Spinal cord (tissue), 9 donors: ENCODE measurements at regions not wholly inside any gene's neighbourhood (a gene's known extent, or its start where the extent isn't known, plus 50 kb on each side); places are given as distances from the start of the nearest gene placed in this dataset.

Source experiments
- DNase-seq, 6 donors: peaks; one replicate each; pipeline versions ENCODE4 v3.0.0 to v3.0.0-alpha.2; 2013 to 2015; ENCODE audit warnings: low spot score in 6 of 6, low read depth in 4 of 6
- H3K27ac ChIP-seq: one replicate; pipeline ENCODE4 v1.5.1; 2013; ENCODE audit warnings: low read depth, low read length, control low read depth
- H3K27me3 ChIP-seq: one replicate; pipeline ENCODE4 v1.6.1; 2013; ENCODE audit warnings: low read length; ENCODE audit not compliant: control insufficient read depth, insufficient read depth
- H3K36me3 ChIP-seq: one replicate; pipeline ENCODE4 v1.6.1; 2013; ENCODE audit warnings: low read length; ENCODE audit not compliant: control insufficient read depth, insufficient read depth
- H3K4me1 ChIP-seq: one replicate; pipeline ENCODE4 v1.6.1; 2013; ENCODE audit warnings: low read length; ENCODE audit not compliant: control insufficient read depth, insufficient read depth
- H3K4me3 ChIP-seq: one replicate; pipeline ENCODE4 v1.5.1; 2013; ENCODE audit warnings: low read depth, low read length, control low read depth
- H3K9me3 ChIP-seq: one replicate; pipeline ENCODE4 v1.6.1; 2013; ENCODE audit warnings: low read length; ENCODE audit not compliant: control insufficient read depth, insufficient read depth
- WGBS: methylation state at CpG from one replicate; pipeline ENCODE4 v1.1.5; 2013; ENCODE audit warnings: missing lambda C conversion rate; ENCODE audit not compliant: insufficient coverage; 5-methylcytosine and 5-hydroxymethylcytosine counted together
- donor health status: healthy.

- peak in 1 of 6 donors; percentile 41 for DNase-seq
- no peaks in the 10 kb centered on the region for H3K27me3 ChIP-seq
- no peak overlapping the region for H3K27ac ChIP-seq
- no peaks in the 10 kb centered on the region for H3K36me3 ChIP-seq
- no peak overlapping the region for H3K4me3 ChIP-seq
- H3K4me1 ChIP-seq = no peaks in the 10 kb centered on the region
- H3K9me3 ChIP-seq = no peaks in the 10 kb centered on the region
These were observed 319.9 kb upstream of the ADAMTS5 start for GRCh38 chr21:27286760-27287159.

GRCh38 chr21:27277110-27277509 lies 310.2 kb upstream of the ADAMTS5 start:
- Histone ChIP-seq H3K27me3 (no peaks in the 10 kb centered on the region), H3K27ac (no peak overlapping the region), H3K4me3 (no peak overlapping the region), H3K4me1 (no peaks in the 10 kb centered on the region), H3K36me3 (no peaks in the 10 kb centered on the region), H3K9me3 (no peaks in the 10 kb centered on the region)
- DNase-seq = no peak

DNA sequence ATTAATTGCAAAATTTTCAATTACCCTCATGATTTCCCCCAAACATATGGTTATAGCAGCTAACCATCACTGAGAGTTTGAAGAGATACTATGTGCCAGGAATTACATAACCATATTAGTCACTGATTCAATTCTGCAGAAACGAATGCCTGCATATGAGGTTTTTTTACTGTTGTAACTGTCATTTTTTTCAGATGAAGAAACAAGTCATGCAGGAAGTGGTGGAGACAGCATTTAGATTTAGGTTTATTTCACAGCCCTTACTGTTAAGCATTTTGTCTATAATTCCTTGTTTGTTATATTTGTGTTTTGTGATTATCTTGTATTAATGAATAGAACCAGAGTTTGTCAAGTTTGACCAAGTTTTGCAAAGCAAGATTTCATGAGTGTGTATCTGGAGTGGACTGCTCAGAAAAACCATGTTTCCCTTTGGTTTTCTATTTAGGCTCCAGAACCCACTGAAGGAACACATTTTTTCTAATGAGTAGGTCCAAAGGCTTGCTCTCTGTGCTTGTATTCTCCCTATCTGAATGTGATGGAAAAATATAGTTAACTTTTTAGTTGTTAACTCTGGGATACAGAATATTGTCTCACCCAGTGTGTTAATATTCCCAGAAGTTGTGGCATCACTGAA lies 308.5 kb upstream of the ADAMTS5 start:
- H3K9me3 ChIP-seq = no peaks in the 10 kb centered on the region
- no peak for DNase-seq
- H3K4me3 ChIP-seq = no peak overlapping the region
- H3K36me3 ChIP-seq = no peaks in the 10 kb centered on the region
- no peaks in the 10 kb centered on the region for H3K27me3 ChIP-seq
- H3K4me1 ChIP-seq = no peaks in the 10 kb centered on the region
- no CpG with 5 or more reads among the region's 1 CpG for WGBS
- no peak overlapping the region for H3K27ac ChIP-seq

- no peaks in the 10 kb centered on the region for H3K27me3 ChIP-seq
- H3K27ac ChIP-seq = no peak overlapping the region
- H3K36me3 ChIP-seq = no peaks in the 10 kb centered on the region
- no peaks in the 10 kb centered on the region for H3K4me1 ChIP-seq
- no peak overlapping the region for H3K4me3 ChIP-seq
- H3K9me3 ChIP-seq = no peaks in the 10 kb centered on the region
- DNase-seq = no peak
These were observed 302.8 kb upstream of the ADAMTS5 start for GRCh38 chr21:27269644-27270043.

GRCh38 chr21:27268290-27268689 lies 301.4 kb upstream of the ADAMTS5 start:
- Histone ChIP-seq H3K9me3 (no peaks in the 10 kb centered on the region), H3K27ac (peak overlapping the region; percentile 12), H3K4me3 (no peak overlapping the region), H3K36me3 (no peaks in the 10 kb centered on the region), H3K4me1 (no peaks in the 10 kb centered on the region), H3K27me3 (no peaks in the 10 kb centered on the region)
- DNase-seq = no peak
- WGBS = no CpG with 5 or more reads among the region's 2 CpGs

DNA sequence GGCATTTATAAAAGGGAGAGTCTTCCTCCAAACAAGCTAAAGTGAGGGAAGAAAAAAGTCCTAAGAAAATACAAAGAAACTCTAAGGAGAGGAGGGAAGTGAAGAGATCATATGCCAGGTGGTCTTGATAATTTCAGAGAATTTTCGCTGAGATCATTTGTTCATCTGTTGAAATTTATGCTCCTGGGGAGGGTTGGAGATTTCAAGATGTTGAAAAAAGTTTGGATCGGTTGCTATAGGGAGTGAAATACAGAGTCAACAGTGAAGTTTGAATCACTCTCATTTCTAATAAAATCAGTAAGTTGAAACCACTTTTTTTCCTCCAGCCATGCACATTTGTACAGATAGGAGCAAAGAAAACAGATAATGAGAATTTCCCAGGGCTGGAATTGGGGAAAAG lies 299.1 kb upstream of the ADAMTS5 start:
- H3K36me3 ChIP-seq = no peaks in the 10 kb centered on the region
- H3K4me1 ChIP-seq = no peaks in the 10 kb centered on the region
- DNase-seq = peak in 1 of 6 donors; percentile 17
- no peaks in the 10 kb centered on the region for H3K9me3 ChIP-seq
- no peak overlapping the region for H3K4me3 ChIP-seq
- 100% methylated on average over 1 of the region's 2 CpGs for WGBS
- H3K27me3 ChIP-seq = no peaks in the 10 kb centered on the region
- H3K27ac ChIP-seq = no peak overlapping the region

DNA sequence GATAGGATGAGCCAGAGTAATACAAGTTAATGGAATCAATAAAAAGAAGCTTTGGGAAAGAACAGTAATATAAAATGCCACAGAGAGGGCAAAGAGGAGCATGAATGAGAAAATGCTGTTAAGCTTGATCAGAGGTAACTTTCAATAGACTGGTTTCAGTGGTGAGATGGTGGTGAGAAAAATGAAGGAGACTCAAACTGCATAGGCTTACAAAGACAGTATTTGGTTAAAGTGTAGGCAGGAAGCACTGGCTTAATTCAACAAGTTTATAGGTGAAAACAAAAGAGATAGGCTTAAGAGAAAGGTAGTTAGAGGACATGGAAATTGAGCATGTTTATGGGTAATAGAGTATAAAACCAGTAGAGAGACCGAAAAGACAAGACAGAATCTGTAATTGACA lies 298.6 kb upstream of the ADAMTS5 start:
- no peaks in the 10 kb centered on the region for H3K27me3 ChIP-seq
- H3K36me3 ChIP-seq = no peaks in the 10 kb centered on the region
- H3K4me3 ChIP-seq = no peak overlapping the region
- WGBS = no CpG with 5 or more reads among the region's 1 CpG
- H3K4me1 ChIP-seq = no peaks in the 10 kb centered on the region
- H3K27ac ChIP-seq = no peak overlapping the region
- no peak for DNase-seq
- no peaks in the 10 kb centered on the region for H3K9me3 ChIP-seq

- WGBS = no CpG with 5 or more reads among the region's 2 CpGs
These were observed 294.8 kb upstream of the ADAMTS5 start for GRCh38 chr21:27261676-27262075.

DNA sequence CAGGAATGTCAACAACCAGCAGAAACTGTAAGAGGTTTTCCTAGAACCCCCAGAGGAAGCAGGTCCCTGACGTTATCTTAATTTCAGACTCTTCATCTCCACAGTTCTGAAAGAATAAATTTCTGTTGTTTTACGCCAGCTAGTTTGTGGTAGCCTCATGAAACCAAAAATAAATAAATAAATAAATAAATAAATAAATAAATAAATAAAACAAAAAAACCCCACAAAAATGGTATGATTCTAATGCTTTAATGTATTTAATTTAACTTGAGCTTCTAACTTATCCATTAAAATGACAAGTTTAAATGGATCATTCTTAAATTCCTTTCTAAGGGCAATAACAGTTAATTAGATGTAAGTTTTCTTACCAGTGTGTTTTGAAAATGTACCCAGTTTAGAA lies 293.8 kb upstream of the ADAMTS5 start:
- DNase-seq = no peak
- Histone ChIP-seq H3K36me3 (no peaks in the 10 kb centered on the region), H3K27me3 (no peaks in the 10 kb centered on the region), H3K27ac (no peak overlapping the region), H3K4me3 (no peak overlapping the region), H3K9me3 (no peaks in the 10 kb centered on the region), H3K4me1 (no peaks in the 10 kb centered on the region)
- 100% methylated on average over 1 of the region's 2 CpGs for WGBS

More at GRCh38 chr21:27261676-27262075, 294.8 kb upstream of the ADAMTS5 start:
- peak in 3 of 6 donors; percentile 5 to 44 (median 35) for DNase-seq
- H3K36me3 ChIP-seq = no peaks in the 10 kb centered on the region
- no peak overlapping the region for H3K4me3 ChIP-seq
- no peaks in the 10 kb centered on the region for H3K4me1 ChIP-seq
- H3K27me3 ChIP-seq = no peaks in the 10 kb centered on the region
- H3K27ac ChIP-seq = no peak overlapping the region
- H3K9me3 ChIP-seq = no peaks in the 10 kb centered on the region

DNA sequence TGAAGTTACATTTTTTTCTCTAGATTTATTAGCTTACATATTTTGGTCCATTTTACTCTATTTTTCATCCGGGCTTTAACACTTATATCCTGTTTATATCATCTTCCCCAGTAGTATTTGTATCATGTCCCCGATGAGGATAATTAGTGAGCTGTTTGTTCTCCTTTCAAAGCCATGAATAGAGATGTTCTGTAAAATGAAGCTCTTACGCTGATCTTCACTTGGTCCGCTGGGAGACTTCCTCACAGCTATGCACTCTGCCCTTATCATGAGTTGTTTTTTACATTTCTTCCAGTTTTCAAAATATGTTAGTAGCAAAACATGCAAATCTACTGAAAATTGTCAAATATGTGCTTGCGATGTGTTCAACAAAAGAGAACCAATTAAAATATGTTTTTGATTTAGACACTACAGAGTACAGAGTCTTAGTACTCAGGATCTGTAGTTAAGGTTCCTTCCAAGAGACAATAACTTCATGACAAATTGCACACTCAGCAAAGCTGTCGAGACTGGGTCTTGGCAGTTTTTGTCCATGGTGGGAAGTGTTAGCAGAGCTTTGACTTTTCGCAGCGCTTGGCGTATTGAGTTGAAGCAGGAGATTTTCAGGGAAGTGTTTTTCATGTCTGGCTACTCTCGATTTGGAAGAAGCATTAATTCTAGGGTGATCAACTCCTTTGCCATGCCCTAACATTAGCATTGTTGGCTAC lies 292.0 kb upstream of the ADAMTS5 start:
- H3K36me3 ChIP-seq = no peaks in the 10 kb centered on the region
- no peak for DNase-seq
- no peaks in the 10 kb centered on the region for H3K9me3 ChIP-seq
- H3K27ac ChIP-seq = no peak overlapping the region
- WGBS = 100% methylated on average over 3 of the region's 10 CpGs
- H3K4me1 ChIP-seq = no peaks in the 10 kb centered on the region
- no peaks in the 10 kb centered on the region for H3K27me3 ChIP-seq
- no peak overlapping the region for H3K4me3 ChIP-seq
